Heart left ventricle (tissue), 13 donors: ENCODE measurements at regions not wholly inside any gene's neighbourhood (a gene's known extent, or its start where the extent isn't known, plus 50 kb on each side); places are given as distances from the start of the nearest gene placed in this dataset.

ENCODE experiments used
- CTCF ChIP-seq, 12 donors: fragments of 200-600 bp; sonication (generic) in 4 of 12; IDR thresholded peaks; one replicate each; pipeline versions ENCODE4 v1.5.0 to v1.8.0; 2018 to 2022; ENCODE audit warnings: antibody characterized with exemption in 12 of 12, mild to moderate bottlenecking in 5 of 12
- POLR2A ChIP-seq, 2 donors: fragments of 450-650 bp; IDR thresholded peaks; one replicate each; pipeline ENCODE4 v1.6.1; 2017; ENCODE audit warnings: antibody characterized with exemption in 2 of 2, mild to moderate bottlenecking in 2 of 2, moderate library complexity in 2 of 2
- donor health status: ischemic (EF 13 %, LVEDD 7.1; RV severe dilation, severe dysfunction).
- donor health status: DM: no; HTN: yes; CAD: no.
- donor health status: DM: no; HTN: no; CAD: no.
- donor health status: ischemic (EF 25% LVEDD 6.9; RV normal size, moderate dysfunction).
- donor health status: ischemic (EF 25% LVEDD 5.7; RV mildly dilated, moderate dysfunction).
- donor health status: ischemic (EF 35%, LVEDD 5.7; RV mildly dilated, moderate dysfunction).
- donor health status: nonischemic (EF 11% LVEDD 7.7; RV severe dilation, severe dysfunction).
- donor health status: DM: yes; HTN: yes; CAD: no.
- donor health status: PGD.
- donor health status: ischemic (EF 29% LVEDD 5.4; RV normal size, mild dysfunction).
- donor health status: nonischemic (EF 23%, LVEDD 6.1; RV moderate dilation, normal function).

GRCh38 chr13:90690458-90691080 is 656.9 kb upstream of the MIR17HG start:
- TF ChIP-seq CTCF (IDR thresholded peaks at IDR 0.05) (no peak), POLR2A (IDR thresholded peaks at IDR 0.05) (no peak)
